ENCODE measurements at regions not wholly inside any gene's neighbourhood (a gene's known extent, or its start where the extent isn't known, plus 50 kb on each side); places are given as distances from the start of the nearest gene placed in this dataset.
A peak's percentile ranks its signal among the peaks of the same experiment; 100 is the strongest.

DNA sequence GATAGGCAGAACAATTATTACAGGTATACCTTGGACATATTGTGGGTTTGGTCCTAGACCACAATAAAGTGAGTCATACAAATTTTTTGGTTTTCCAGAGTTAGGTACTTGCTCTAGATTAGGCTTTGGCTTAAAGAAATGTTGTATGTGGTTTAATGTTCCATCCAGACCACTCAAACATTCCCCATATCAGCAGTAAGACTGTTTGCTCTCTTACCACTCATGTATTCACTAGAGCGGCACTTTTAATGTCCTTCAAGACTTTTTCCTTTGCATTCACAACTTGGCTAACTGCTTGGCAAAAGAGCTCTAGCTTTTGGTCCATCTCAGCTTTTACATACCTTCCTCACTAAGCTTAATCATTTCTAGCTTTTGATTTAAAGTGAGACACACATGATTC is 250.5 kb upstream of the SETMAR start:
- TF ChIP-seq TFCP2L1 (CRISPR knock-in tag; IDR thresholded peaks at IDR 0.05) (no peak), POLR2A (IDR thresholded peaks at IDR 0.05; ENCODE audit: low read length) (no peak), JUN (IDR thresholded peaks at IDR 0.05) (no peak), MYC (IDR thresholded peaks at IDR 0.05; ENCODE audit: borderline replicate concordance, low read length) (no peak), FOSB (CRISPR knock-in tag; IDR thresholded peaks at IDR 0.05) (no peak), POLR2AphosphoS2 (conservative IDR thresholded peaks at IDR 0.05; ENCODE audit: low read length) (no peak), CEBPB (IDR thresholded peaks at IDR 0.05) (no peak), RAD21 (conservative IDR thresholded peaks at IDR 0.05 in 1 of 2, IDR thresholded peaks at IDR 0.05 in 1 of 2) (no peak)
- TF ChIP-seq, protein P1, sequence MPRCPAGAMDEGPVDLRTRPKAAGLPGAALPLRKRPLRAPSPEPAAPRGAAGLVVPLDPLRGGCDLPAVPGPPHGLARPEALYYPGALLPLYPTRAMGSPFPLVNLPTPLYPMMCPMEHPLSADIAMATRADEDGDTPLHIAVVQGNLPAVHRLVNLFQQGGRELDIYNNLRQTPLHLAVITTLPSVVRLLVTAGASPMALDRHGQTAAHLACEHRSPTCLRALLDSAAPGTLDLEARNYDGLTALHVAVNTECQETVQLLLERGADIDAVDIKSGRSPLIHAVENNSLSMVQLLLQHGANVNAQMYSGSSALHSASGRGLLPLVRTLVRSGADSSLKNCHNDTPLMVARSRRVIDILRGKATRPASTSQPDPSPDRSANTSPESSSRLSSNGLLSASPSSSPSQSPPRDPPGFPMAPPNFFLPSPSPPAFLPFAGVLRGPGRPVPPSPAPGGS (IDR thresholded peaks at IDR 0.05): no peak
- TF ChIP-seq, protein P2, sequence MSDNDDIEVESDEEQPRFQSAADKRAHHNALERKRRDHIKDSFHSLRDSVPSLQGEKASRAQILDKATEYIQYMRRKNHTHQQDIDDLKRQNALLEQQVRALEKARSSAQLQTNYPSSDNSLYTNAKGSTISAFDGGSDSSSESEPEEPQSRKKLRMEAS (IDR thresholded peaks at IDR 0.05): no peak
- Histone ChIP-seq H3K4me1 (no peaks in the 10 kb centered on the region), H3K27ac (no peak overlapping the region), H3K9me3 (no peaks in the 10 kb centered on the region), H3K4me2 (no peak overlapping the region), H3K4me3 (no peak overlapping the region)
- 4% methylated on average over 1 of the region's 1 CpG for WGBS (ENCODE audit: missing lambda C conversion rate)
- ChIA-PET POLR2A (no interaction called here), CTCF (no interaction called here)
- DNase-seq (ENCODE audit: low read depth in 1 of 2, low spot score in 1 of 2) (no peak), ATAC-seq (no peak), FAIRE-seq (no peak)

DNA sequence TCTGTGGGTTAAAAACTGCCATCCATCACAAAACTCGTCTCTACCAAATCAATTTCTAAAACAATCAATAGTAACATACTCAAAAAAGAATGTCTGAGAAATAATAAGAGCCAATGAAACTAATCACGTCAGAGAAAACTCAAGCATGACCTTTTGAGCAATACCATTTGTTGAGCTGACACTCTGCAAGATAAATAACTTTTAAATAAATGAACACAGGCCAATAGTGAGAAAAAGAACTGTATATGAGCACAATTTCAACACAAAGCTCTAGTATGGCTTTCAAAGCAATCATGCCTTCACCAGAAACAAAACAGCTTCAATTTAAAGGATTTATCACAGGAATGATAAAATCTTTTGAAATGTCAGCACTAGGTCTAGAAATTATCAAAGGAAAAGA is 249.2 kb upstream of the SETMAR start:
- no peak for DNase-seq (ENCODE audit: low read depth in 1 of 2, low spot score in 1 of 2)
- no peak overlapping the region for H3K4me3 ChIP-seq
- ATAC-seq: no peak
- CTCF ChIA-PET: no interaction called here
- FAIRE-seq: no peak
- no peaks in the 10 kb centered on the region for H3K4me1 ChIP-seq
- no peak for TF ChIP-seq RCOR1 (IDR thresholded peaks at IDR 0.05; ENCODE audit: low read depth, low read length)
- TF ChIP-seq, protein P2 (IDR thresholded peaks at IDR 0.05): no peak
- TF ChIP-seq SMC3 (IDR thresholded peaks at IDR 0.05): no peak
- TF ChIP-seq RARB (CRISPR knock-in tag; IDR thresholded peaks at IDR 0.05): no peak
- TF ChIP-seq MYC (IDR thresholded peaks at IDR 0.05; ENCODE audit: borderline replicate concordance, low read length): no peak
- TF ChIP-seq ZFP36 (IDR thresholded peaks at IDR 0.05; ENCODE audit: borderline replicate concordance, partially characterized antibody): no peak
- no peak for TF ChIP-seq CHD2 (IDR thresholded peaks at IDR 0.05; ENCODE audit: low read length, partially characterized antibody)
- no peak for TF ChIP-seq GATA3 (IDR thresholded peaks at IDR 0.05; ENCODE audit: borderline replicate concordance)
- TF ChIP-seq HOXB13 (CRISPR knock-in tag; IDR thresholded peaks at IDR 0.05; ENCODE audit: low read depth): no peak
- TF ChIP-seq, protein P3, sequence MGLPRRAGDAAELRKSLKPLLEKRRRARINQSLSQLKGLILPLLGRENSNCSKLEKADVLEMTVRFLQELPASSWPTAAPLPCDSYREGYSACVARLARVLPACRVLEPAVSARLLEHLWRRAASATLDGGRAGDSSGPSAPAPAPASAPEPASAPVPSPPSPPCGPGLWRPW (IDR thresholded peaks at IDR 0.05): no peak
- TF ChIP-seq, protein P4, sequence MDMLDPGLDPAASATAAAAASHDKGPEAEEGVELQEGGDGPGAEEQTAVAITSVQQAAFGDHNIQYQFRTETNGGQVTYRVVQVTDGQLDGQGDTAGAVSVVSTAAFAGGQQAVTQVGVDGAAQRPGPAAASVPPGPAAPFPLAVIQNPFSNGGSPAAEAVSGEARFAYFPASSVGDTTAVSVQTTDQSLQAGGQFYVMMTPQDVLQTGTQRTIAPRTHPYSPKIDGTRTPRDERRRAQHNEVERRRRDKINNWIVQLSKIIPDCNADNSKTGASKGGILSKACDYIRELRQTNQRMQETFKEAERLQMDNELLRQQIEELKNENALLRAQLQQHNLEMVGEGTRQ (IDR thresholded peaks at IDR 0.05): no peak
- TF ChIP-seq CBX2 (IDR thresholded peaks at IDR 0.05; ENCODE audit: borderline replicate concordance, low read depth): no peak
- POLR2A ChIA-PET: no interaction called here
- H3K9me3 ChIP-seq: no peaks in the 10 kb centered on the region
- no peak overlapping the region for H3K27ac ChIP-seq
- WGBS (ENCODE audit: missing lambda C conversion rate): 1% methylated on average over 2 of the region's 2 CpGs
- no peak overlapping the region for H3K4me2 ChIP-seq

DNA sequence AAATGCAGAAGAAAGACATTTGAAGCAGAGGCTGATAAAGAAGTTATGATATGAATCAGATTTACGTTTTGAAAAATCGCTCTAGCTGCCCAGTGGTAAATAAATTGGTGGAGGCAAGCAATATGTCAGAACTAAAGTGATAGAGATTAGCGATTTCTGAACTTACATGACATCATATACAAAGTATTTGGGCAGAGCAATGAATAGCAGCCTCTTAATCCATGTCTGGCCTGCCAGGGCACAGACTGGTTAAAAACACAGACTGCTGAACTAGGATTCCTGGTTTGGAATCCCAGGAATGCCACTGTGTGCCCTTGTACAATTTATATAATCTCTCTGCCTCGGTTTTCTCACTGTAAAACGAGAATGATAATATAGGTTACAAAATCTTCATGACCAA is 243.1 kb upstream of the SETMAR start:
- ChIA-PET CTCF (no interaction called here), POLR2A (no interaction called here)
- H3K4me1 ChIP-seq: no peaks in the 10 kb centered on the region
- ATAC-seq: peak in 1 of 2 experiments; percentile 53; a peak in 3 of 6 replicates
- DNase-seq (ENCODE audit: low read depth in 1 of 2, low spot score in 1 of 2): no peak
- no peak for TF ChIP-seq EP300 (IDR thresholded peaks at IDR 0.05)
- WGBS (ENCODE audit: missing lambda C conversion rate): 3% methylated on average over 5 of the region's 5 CpGs
- H3K4me2 ChIP-seq: peak overlapping the region; percentile 14; the same call in 1 of the 3 replicates
- H3K4me3 ChIP-seq: no peak overlapping the region
- no peak for FAIRE-seq
- H3K9me3 ChIP-seq: no peaks in the 10 kb centered on the region
- H3K27ac ChIP-seq: no peak overlapping the region

Measured in A549 (cell line).